ENCODE measurements at regions not wholly inside any gene's neighbourhood (a gene's known extent, or its start where the extent isn't known, plus 50 kb on each side); places are given as distances from the start of the nearest gene placed in this dataset.

DNA sequence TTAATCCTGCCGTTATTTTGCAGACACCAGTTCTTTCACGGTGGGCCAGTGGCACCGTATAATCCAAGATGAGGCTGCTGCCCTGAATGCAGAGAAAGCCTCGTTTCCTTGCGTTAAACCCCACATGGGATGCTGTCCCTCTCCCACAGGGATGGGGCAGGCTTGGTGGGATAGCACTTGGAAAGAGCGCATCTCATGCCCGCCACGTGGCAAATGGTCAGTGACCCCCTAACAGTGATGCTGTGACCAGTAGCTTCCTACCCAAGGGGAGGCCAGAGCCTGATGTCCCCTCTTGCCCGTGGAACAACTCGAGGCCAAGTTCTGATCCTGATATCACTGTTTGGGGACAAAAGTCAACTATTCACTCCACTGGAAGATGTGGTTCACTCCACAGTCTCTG is 73.3 kb downstream of the RHOB start:
- TF ChIP-seq POLR2A (IDR thresholded peaks at IDR 0.05) (no peak), POLR2AphosphoS5 (IDR thresholded peaks at IDR 0.05) (no peak)
